OCI-LY1 (cell line): ENCODE measurements at regions not wholly inside any gene's neighbourhood (a gene's known extent, or its start where the extent isn't known, plus 50 kb on each side); places are given as distances from the start of the nearest gene placed in this dataset.

Experiments
- H2AFZ ChIP-seq: fragments of 200-600 bp; sonication (generic), shearing (Covaris generic); 2 replicates; pipeline ENCODE4 v1.6.0; 2014; ENCODE audit warnings: antibody characterized with exemption, mild to moderate bottlenecking, low read length
- H3F3A ChIP-seq: fragments of 200-600 bp; sonication (generic), shearing (Covaris generic); 2 replicates; pipeline ENCODE4 v1.6.0; 2014; ENCODE audit warnings: mild to moderate bottlenecking, antibody characterized with exemption, low read length, moderate library complexity; ENCODE audit not compliant: insufficient read depth
- H3K27ac ChIP-seq: fragments of 200-600 bp; sonication (generic); 2 replicates; pipeline ENCODE4 v1.5.1; 2014; ENCODE audit warnings: low read length, mixed run types, mild to moderate bottlenecking, low read depth; ENCODE audit not compliant: poor library complexity, severe bottlenecking
- H3K27me3 ChIP-seq: fragments of 200-600 bp; sonication (generic); 2 replicates; pipeline ENCODE4 v1.6.0; 2014; ENCODE audit warnings: antibody characterized with exemption, mild to moderate bottlenecking, low read length, moderate library complexity; ENCODE audit not compliant: insufficient read depth
- H3K36me3 ChIP-seq: fragments of 200-600 bp; sonication (generic); 2 replicates; pipeline ENCODE4 v1.6.1; 2014; ENCODE audit warnings: mild to moderate bottlenecking, antibody characterized with exemption, low read length, moderate library complexity, mixed read lengths; ENCODE audit not compliant: insufficient read depth
- H3K4me1 ChIP-seq: fragments of 200-600 bp; sonication (generic); 2 replicates; pipeline ENCODE4 v1.5.1; 2014; ENCODE audit warnings: mild to moderate bottlenecking, low read length, moderate library complexity; ENCODE audit not compliant: insufficient read depth, severe bottlenecking
- H3K4me2 ChIP-seq: fragments of 200-600 bp; sonication (generic), shearing (Covaris generic); 2 replicates; pipeline ENCODE4 v1.6.1; 2014; ENCODE audit warnings: low read length
- H3K4me3 ChIP-seq: fragments of 200-600 bp; sonication (generic); 2 replicates; pipeline ENCODE4 v1.5.1; 2014; ENCODE audit warnings: low read length, low read depth, mild to moderate bottlenecking, mixed read lengths; ENCODE audit not compliant: poor library complexity, severe bottlenecking
- H3K79me2 ChIP-seq: fragments of 200-600 bp; shearing (Covaris generic); 2 replicates; pipeline ENCODE4 v1.6.1; 2016; ENCODE audit warnings: mixed run types, low read length, mixed read lengths; ENCODE audit not compliant: insufficient read depth
- H3K9ac ChIP-seq: fragments of 200-600 bp; sonication (generic), shearing (Covaris generic); 2 replicates; pipeline ENCODE4 v1.6.1; 2014; ENCODE audit warnings: mild to moderate bottlenecking, low read length, mixed read lengths
- H3K9me2 ChIP-seq: fragments of 200-600 bp; sonication (generic), shearing (Covaris generic); 2 replicates; pipeline ENCODE4 v1.6.1; 2014; ENCODE audit warnings: low read depth, mild to moderate bottlenecking, low read length, mixed read lengths
- H3K9me3 ChIP-seq: fragments of 200-600 bp; shearing (Covaris generic); 2 replicates; pipeline ENCODE4 v1.6.1; 2014; ENCODE audit warnings: low read length, mixed read lengths
- H4K20me1 ChIP-seq: fragments of 200-600 bp; sonication (generic), shearing (Covaris generic); 2 replicates; pipeline ENCODE4 v1.6.0; 2016; ENCODE audit warnings: mild to moderate bottlenecking, low read length; ENCODE audit not compliant: insufficient read depth
- EZH2 ChIP-seq: fragments of 200-600 bp; sonication (generic), shearing (Covaris generic); IDR thresholded peaks from 2 replicates; pipeline ENCODE4 v1.8.0; 2017; ENCODE audit warnings: borderline replicate concordance, mixed run types, mild to moderate bottlenecking, antibody characterized with exemption, low read length, moderate library complexity, mixed read lengths
- TF ChIP-seq, protein P1 (sequence below): fragments of 200-600 bp; sonication (generic), shearing (Covaris generic); IDR thresholded peaks from 2 replicates; pipeline ENCODE4 v1.5.1; 2017; ENCODE audit warnings: mild to moderate bottlenecking, antibody characterized with exemption, low read length, moderate library complexity, mixed read lengths

GRCh38 chr6:105833959-105834947 lies 251.9 kb upstream of the PRDM1 start:
- Histone ChIP-seq H2AFZ (no peak overlapping the region), H3K4me1 (peaks cover 13% of the 10 kb centered on the region), H3K36me3 (no peaks in the 10 kb centered on the region), H3K9ac (no peak overlapping the region), H3K4me3 (no peak overlapping the region), H3K79me2 (no peaks in the 10 kb centered on the region), H3F3A (no peaks in the 10 kb centered on the region), H4K20me1 (no peaks in the 10 kb centered on the region), H3K9me3 (no peaks in the 10 kb centered on the region), H3K4me2 (no peak overlapping the region), H3K27me3 (no peaks in the 10 kb centered on the region), H3K27ac (no peak overlapping the region), H3K9me2 (no peaks in the 10 kb centered on the region)
- TF ChIP-seq EZH2: no peak
- TF ChIP-seq, protein P1, sequence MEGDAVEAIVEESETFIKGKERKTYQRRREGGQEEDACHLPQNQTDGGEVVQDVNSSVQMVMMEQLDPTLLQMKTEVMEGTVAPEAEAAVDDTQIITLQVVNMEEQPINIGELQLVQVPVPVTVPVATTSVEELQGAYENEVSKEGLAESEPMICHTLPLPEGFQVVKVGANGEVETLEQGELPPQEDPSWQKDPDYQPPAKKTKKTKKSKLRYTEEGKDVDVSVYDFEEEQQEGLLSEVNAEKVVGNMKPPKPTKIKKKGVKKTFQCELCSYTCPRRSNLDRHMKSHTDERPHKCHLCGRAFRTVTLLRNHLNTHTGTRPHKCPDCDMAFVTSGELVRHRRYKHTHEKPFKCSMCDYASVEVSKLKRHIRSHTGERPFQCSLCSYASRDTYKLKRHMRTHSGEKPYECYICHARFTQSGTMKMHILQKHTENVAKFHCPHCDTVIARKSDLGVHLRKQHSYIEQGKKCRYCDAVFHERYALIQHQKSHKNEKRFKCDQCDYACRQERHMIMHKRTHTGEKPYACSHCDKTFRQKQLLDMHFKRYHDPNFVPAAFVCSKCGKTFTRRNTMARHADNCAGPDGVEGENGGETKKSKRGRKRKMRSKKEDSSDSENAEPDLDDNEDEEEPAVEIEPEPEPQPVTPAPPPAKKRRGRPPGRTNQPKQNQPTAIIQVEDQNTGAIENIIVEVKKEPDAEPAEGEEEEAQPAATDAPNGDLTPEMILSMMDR: no peak

DNA sequence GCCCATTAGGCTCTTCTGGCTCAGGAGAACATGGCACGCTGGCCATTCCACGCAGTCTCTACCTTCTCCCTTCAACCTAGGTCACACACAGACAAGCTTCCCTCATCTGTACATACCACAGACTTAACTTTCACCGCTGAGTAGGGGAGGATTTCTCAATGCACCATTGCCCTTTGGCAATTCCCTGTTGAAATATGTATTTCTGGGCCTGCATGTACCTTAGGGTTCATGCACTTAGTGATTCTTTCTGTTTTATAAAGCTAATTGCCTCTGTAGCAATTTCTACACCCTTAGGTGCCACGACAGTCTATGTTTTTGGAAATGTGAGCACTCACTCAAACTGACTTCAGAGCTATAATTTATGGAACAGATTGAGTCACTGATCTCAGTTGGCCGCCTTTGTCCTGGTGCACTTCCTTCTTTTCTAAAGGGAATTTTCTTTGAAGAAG lies 253.8 kb upstream of the PRDM1 start:
- Histone ChIP-seq H3K4me3 (no peak overlapping the region), H3K79me2 (no peaks in the 10 kb centered on the region), H3F3A (no peaks in the 10 kb centered on the region), H2AFZ (no peak overlapping the region), H3K9me2 (no peaks in the 10 kb centered on the region), H3K4me2 (no peak overlapping the region), H3K9ac (no peak overlapping the region), H4K20me1 (no peaks in the 10 kb centered on the region), H3K36me3 (no peaks in the 10 kb centered on the region), H3K27me3 (no peaks in the 10 kb centered on the region), H3K4me1 (peaks cover 13% of the 10 kb centered on the region), H3K27ac (no peak overlapping the region), H3K9me3 (no peaks in the 10 kb centered on the region)
- no peak for TF ChIP-seq EZH2

DNA sequence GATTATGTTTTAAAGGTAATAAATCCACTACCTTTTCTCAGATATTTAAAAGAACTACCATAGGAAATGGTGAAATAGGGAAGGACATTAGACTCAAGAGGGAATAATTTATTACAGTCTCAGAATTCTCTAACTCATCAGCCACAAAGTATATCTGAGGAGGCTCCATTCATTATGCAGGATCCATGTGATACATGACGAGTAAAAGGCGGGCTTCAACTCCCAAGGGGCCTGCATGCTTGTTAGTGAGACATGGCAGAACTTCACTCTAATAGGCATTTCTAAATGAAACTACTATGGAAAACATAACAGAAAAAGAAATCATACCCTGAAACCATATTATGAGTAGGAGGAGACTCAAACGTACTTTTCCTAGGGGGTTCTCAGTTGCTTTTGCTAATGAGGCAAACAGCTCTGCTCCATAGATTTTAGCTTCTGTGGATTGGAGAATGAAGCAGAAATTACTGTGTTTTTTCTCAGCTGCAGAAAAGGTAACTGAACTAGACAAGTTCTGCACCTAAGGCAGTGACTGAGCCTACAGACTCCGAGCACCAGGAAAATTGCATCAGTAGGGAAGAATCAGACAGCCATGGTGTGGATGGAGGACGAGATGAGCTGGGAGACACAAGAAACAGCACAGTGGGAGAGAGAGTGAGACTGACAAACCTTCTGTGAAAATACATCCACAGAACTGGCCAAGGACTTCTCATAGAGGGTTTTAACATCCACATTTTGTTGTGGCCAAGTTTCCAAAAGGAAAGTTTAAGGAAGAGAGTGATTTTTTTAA lies 254.6 kb upstream of the PRDM1 start:
- Histone ChIP-seq H3K27me3 (no peaks in the 10 kb centered on the region), H3K9me2 (no peaks in the 10 kb centered on the region), H3K9me3 (no peaks in the 10 kb centered on the region), H3K79me2 (no peaks in the 10 kb centered on the region), H3K4me1 (peaks cover 13% of the 10 kb centered on the region), H3K9ac (no peak overlapping the region), H3K27ac (no peak overlapping the region), H4K20me1 (no peaks in the 10 kb centered on the region), H3F3A (no peaks in the 10 kb centered on the region), H3K4me2 (no peak overlapping the region), H3K4me3 (no peak overlapping the region), H3K36me3 (no peaks in the 10 kb centered on the region), H2AFZ (no peak overlapping the region)
- TF ChIP-seq, protein P1: no peak
- TF ChIP-seq EZH2: no peak
